ENCODE measurements at regions not wholly inside any gene's neighbourhood (a gene's known extent, or its start where the extent isn't known, plus 50 kb on each side); places are given as distances from the start of the nearest gene placed in this dataset.
"Not testable (repeated sequence)": the region's sequence is repeated elsewhere in the genome, so short reads cannot be mapped to it uniquely, and the experiment has no call there.

DNA sequence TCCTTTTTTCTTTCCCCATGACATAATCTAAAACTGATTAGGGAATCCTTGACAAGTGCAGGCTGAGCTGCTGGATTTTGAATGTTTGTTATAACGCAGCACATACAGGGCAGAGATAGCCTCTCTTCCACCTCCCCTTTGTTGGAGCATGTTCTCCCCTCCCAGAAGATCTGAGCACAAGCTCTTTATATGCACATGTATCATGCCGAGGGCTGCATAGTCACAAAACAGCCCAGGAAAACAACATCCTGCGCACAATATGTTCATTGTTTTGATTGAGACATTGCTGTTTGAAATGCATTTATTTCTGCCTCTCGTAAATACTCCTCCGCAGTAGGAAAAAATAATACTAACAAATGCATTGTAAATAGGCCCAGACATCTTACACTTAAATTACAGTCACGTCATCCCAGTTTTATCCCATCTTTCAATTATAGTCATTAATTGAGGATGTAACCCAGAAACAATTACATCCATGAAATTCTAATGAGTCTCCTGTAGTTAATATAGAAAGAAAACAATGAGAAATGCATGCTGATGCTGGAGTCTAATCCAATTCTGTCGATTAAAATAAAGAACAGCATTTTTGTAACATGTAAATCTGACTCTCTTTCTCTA, 401.8 kb downstream of the BTG1 start:
- no peak for FAIRE-seq
- TF ChIP-seq, protein P1, sequence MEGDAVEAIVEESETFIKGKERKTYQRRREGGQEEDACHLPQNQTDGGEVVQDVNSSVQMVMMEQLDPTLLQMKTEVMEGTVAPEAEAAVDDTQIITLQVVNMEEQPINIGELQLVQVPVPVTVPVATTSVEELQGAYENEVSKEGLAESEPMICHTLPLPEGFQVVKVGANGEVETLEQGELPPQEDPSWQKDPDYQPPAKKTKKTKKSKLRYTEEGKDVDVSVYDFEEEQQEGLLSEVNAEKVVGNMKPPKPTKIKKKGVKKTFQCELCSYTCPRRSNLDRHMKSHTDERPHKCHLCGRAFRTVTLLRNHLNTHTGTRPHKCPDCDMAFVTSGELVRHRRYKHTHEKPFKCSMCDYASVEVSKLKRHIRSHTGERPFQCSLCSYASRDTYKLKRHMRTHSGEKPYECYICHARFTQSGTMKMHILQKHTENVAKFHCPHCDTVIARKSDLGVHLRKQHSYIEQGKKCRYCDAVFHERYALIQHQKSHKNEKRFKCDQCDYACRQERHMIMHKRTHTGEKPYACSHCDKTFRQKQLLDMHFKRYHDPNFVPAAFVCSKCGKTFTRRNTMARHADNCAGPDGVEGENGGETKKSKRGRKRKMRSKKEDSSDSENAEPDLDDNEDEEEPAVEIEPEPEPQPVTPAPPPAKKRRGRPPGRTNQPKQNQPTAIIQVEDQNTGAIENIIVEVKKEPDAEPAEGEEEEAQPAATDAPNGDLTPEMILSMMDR (IDR thresholded peaks at IDR 0.05; ENCODE audit: insufficient read depth, missing control alignments): no peak

DNA sequence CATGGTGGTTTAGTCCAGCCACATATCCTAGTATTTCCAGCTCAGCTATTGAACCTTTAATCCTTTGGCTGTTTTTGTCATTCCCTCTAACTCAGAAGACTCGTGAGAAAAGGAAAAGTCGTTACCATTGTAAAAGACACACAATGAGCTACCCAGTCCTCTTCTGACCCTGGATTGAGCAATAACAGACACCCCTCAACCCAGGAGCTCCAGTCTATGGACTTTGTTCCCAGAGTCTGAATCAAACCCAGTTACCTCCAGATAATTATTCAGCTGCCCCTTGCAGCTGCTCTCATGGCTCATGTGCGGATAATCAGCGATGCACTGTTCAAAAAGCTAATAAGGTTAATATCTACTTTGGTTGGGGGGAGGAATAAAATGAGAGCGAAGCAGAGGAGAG, 402.4 kb downstream of the BTG1 start:
- DNase-seq (ENCODE audit: insufficient read length, low spot score) (no peak), FAIRE-seq (no peak)

More for the DNA sequence above, 401.8 kb downstream of the BTG1 start:
- DNase-seq (ENCODE audit: insufficient read length, low spot score): no peak

DNA sequence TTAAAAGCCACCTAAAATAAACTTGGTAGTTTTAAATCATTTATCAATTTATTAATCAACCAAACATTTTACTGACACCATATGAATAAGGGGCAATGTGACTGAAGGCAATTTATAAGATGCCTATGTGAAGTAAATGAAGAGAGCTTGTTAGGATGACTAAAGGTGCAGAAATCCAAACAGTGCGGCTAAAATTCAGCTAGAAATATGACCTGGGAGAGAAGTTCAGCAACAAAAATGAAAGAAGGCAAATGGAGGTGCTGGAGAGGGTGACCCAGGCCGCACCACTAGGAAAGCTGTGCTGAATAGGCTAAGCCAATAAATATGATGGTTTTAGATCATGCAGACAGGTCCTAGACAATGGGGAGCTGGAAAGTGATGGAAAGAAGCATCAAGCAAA, 403.7 kb downstream of the BTG1 start:
- DNase-seq (ENCODE audit: insufficient read length, low spot score) (no peak), FAIRE-seq (no peak)
- TF ChIP-seq, protein P1 (IDR thresholded peaks at IDR 0.05; ENCODE audit: insufficient read depth, missing control alignments): no peak

More for the DNA sequence above, 402.4 kb downstream of the BTG1 start:
- TF ChIP-seq, protein P1 (IDR thresholded peaks at IDR 0.05; ENCODE audit: insufficient read depth, missing control alignments): no peak

DNA sequence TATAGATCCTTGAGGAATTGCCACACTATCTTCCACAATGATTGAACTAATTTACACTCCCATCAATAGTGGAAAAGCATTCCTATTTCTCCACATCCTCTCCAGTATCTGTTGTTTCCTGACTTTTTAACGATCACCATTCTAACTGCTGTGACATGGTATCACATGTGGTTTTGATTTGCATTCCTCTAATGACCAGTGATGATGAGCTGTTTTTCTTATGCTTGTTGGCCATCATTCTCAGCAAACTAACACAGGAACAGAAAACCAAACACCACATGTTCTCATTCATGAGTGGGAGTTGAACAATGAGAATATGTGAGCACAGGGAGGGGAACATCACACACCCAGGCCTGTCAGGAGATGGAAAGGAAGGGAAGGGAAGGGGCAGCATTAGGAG, 411.8 kb downstream of the BTG1 start:
- not testable (repeated sequence) for FAIRE-seq; DNase-seq (ENCODE audit: insufficient read length, low spot score)

DNA sequence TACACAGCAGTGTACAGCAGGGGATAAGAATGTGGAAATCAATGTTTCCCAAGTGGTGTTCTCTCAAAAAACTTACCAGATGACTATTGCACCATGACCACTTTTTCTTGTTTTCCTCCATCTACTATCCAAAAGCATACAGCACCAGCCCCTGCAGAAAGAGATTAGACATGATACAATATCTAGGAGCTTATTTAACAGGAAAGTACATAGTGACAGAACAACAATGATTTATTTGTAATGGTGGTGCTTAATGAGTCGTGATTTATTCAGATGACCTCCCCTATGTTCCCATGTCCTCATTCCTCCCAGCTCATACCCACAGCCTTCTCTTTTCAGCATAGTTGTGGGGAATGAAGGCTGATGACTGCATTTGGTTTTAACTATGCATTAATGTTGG, 413.6 kb downstream of the BTG1 start:
- no peak for FAIRE-seq
- TF ChIP-seq, protein P1 (IDR thresholded peaks at IDR 0.05; ENCODE audit: insufficient read depth, missing control alignments): no peak
- no peak for DNase-seq (ENCODE audit: insufficient read length, low spot score)

DNA sequence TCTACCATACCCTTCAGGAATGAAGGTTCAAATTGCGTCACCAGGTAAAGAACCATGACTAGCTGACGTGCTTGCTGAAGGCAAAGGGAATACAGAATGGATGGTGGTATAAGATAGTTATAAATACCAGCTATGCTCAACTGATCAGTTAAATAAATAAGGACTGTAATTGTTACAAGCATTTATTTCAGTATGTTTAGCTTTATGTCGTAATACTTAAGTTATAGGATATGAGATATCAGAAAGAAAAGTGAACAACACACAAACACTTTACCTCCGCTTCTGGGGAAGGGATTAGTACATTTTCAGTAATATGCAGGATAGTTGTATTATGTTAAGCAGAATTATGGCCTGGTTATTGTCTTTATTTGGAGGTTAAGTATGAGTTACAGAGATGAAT, 416.1 kb downstream of the BTG1 start:
- no peak for FAIRE-seq
- TF ChIP-seq, protein P1 (IDR thresholded peaks at IDR 0.05; ENCODE audit: insufficient read depth, missing control alignments): no peak
- no peak for DNase-seq (ENCODE audit: insufficient read length, low spot score)

DNA sequence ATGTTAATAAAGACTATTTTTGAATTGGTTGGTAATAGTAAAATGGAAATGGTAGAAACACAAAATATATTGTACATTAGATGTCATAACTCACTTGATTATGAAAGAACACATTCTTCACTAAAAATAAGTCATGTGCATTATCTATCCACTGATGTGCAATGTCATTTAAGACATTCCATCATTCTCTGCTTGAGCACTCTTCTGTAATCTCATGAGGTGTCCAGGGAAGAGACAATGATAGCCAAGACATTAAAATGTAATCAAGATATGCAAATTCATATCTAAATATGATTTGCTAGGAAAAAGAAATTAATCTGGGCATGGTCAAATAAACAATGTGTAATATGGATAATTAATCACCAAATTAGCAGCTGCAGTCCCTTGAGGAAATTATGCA, 422.5 kb downstream of the BTG1 start:
- DNase-seq (ENCODE audit: insufficient read length, low spot score) (no peak), FAIRE-seq (no peak)
- TF ChIP-seq, protein P1 (IDR thresholded peaks at IDR 0.05; ENCODE audit: insufficient read depth, missing control alignments): no peak

DNA sequence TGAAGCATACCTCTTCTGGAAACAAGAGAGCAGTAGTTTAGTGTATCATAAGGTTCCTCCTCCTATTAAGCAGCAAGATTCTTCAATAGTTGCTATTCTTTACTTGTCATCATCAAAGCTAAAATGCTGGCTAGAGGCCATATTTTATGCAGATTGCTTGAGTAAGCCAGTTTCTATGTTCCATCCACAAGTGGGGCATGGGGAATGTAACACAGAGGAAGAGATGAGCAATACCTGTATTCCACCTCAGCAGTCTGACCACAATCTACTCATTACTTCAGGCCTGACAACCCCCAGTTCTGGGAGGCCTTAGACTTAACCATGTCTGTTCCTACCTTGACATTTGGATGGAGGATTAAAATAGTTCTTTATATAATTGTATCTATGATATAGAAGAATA, 423.6 kb downstream of the BTG1 start:
- DNase-seq (ENCODE audit: insufficient read length, low spot score) (no peak), FAIRE-seq (no peak)
- TF ChIP-seq, protein P1 (IDR thresholded peaks at IDR 0.05; ENCODE audit: insufficient read depth, missing control alignments): no peak

All from D721Med (cell line).